ENCODE measurements at regions not wholly inside any gene's neighbourhood (a gene's known extent, or its start where the extent isn't known, plus 50 kb on each side); places are given as distances from the start of the nearest gene placed in this dataset.

DNA sequence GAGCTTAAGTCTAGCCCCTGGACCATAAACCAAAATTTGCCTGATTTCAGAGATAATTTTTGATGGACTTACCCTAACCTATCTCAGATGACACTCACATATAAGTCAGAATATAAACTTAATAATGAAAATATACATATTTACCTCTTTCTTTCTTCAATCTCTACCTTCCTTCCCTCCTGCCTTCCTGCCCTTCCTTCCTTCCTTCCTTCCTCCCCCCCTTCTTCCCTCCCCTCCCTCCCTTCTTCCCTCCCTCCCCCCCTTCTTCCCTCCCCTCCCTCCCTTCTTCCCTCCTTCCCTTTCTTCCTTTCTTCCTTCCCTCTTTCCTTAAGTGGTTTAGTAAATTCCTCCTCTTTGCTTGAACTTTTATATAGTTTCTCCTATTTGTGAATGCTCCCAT, 88.7 kb downstream of the EDNRB start:
- Histone ChIP-seq H3K27ac (no peak overlapping the region), H3K4me3 (no peak overlapping the region), H3K27me3 (no peaks in the 10 kb centered on the region), H3K4me1 (no peaks in the 10 kb centered on the region), H3K9me3 (no peaks in the 10 kb centered on the region), H3K36me3 (no peaks in the 10 kb centered on the region)
- TF ChIP-seq, protein P1, sequence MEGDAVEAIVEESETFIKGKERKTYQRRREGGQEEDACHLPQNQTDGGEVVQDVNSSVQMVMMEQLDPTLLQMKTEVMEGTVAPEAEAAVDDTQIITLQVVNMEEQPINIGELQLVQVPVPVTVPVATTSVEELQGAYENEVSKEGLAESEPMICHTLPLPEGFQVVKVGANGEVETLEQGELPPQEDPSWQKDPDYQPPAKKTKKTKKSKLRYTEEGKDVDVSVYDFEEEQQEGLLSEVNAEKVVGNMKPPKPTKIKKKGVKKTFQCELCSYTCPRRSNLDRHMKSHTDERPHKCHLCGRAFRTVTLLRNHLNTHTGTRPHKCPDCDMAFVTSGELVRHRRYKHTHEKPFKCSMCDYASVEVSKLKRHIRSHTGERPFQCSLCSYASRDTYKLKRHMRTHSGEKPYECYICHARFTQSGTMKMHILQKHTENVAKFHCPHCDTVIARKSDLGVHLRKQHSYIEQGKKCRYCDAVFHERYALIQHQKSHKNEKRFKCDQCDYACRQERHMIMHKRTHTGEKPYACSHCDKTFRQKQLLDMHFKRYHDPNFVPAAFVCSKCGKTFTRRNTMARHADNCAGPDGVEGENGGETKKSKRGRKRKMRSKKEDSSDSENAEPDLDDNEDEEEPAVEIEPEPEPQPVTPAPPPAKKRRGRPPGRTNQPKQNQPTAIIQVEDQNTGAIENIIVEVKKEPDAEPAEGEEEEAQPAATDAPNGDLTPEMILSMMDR (IDR thresholded peaks at IDR 0.05), result no peak
- no peak for TF ChIP-seq POLR2A (IDR thresholded peaks at IDR 0.05)
- intact Hi-C loops (cut with DNase I), result no loop called here
- DNase-seq, result no peak

DNA sequence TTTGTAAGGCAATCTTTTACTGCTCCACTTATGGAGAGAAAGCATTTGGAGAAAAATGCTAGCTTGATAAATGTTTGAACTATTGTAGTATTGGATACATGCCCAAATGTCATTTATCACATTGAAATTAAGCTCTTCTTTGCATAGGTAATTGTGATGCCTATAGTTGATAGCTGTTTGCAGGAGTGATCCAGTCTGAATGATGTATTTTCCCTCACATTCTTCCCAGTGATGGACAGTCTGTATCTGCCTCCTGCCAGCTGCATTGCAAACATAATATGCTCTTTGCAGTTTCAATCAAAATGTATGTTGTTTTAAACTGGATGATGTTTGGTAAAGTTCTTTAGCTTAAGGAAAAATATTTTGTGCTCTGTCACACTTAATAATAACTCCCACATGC, 89.8 kb downstream of the EDNRB start:
- DNase-seq, result no peak
- no peak overlapping the region for H3K4me3 ChIP-seq
- intact Hi-C loops (cut with DNase I), result no loop called here
- H3K9me3 ChIP-seq, result no peaks in the 10 kb centered on the region
- TF ChIP-seq, protein P1 (IDR thresholded peaks at IDR 0.05), result no peak
- TF ChIP-seq POLR2A (IDR thresholded peaks at IDR 0.05), result no peak
- no peaks in the 10 kb centered on the region for H3K36me3 ChIP-seq
- no peak overlapping the region for H3K27ac ChIP-seq
- H3K27me3 ChIP-seq, result no peaks in the 10 kb centered on the region
- no peaks in the 10 kb centered on the region for H3K4me1 ChIP-seq

DNA sequence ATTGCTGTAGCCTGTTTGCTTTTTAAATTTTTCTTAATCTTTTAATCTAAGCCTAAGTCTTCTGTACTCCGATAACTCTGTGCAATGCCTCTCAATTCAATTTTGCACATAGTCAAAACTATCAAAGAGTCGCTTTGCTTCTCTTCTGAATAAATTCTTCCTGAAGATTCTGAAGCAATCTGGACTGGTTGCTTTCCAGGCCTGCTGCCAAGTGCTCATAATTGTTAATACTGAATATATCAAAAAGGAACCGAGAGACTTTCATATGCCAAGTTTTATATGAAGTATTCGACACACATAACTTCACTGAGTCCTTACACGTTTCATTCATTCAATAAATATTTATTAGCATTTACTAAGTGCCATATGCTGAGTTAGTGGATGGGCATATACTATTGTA, 91.3 kb downstream of the EDNRB start:
- Histone ChIP-seq H3K27ac (no peak overlapping the region), H3K9me3 (no peaks in the 10 kb centered on the region), H3K27me3 (no peaks in the 10 kb centered on the region), H3K4me3 (no peak overlapping the region), H3K36me3 (no peaks in the 10 kb centered on the region), H3K4me1 (no peaks in the 10 kb centered on the region)
- DNase-seq, result no peak
- intact Hi-C loops (cut with DNase I), result no loop called here
- TF ChIP-seq, protein P1 (IDR thresholded peaks at IDR 0.05), result no peak
- TF ChIP-seq POLR2A (IDR thresholded peaks at IDR 0.05), result no peak
- 23 to 43% methylated on average over 5 of the region's 5 CpGs for WGBS, 2 donors

DNA sequence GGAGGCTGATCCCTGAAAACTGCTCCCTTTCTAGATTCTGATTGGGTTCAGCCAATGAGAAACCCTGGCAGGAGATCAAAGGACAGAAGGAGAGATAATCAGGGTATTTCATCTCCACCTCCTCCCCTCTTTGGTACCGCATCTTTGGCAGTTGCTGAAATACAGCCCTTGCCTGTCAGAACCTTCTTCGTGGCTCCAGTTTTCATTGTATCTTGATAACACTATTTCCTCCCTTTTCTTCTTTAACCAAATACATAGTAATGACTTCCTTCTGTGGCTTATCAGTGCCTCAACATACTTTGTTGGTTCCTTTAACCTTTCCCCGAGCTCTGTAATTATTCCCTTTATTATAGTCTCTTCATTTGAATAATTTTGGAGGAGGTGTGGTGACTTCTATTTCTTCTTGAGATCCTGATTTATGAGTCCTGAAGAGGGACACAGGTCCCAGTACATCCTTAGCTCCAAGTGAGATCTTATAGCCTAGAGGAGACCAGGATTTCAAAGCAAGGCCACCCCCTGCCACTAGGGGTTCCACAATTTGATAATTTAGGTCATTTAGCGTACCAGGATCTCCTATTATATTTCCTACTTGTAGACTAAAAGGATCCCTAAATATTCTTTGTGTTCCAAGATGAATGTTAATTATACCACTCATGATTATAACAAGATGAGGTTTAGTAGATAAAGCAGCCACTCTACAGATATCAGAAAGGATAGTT, 98.0 kb downstream of the EDNRB start:
- H3K9me3 ChIP-seq, result no peaks in the 10 kb centered on the region
- DNase-seq, result no peak
- H3K27ac ChIP-seq, result no peak overlapping the region
- TF ChIP-seq, protein P1 (IDR thresholded peaks at IDR 0.05), result no peak
- no peak for TF ChIP-seq POLR2A (IDR thresholded peaks at IDR 0.05)
- H3K4me1 ChIP-seq, result no peaks in the 10 kb centered on the region
- intact Hi-C loops (cut with DNase I), result no loop called here
- 53 to 54% methylated on average over 4 of the region's 4 CpGs for WGBS, 2 donors
- H3K27me3 ChIP-seq, result no peaks in the 10 kb centered on the region
- H3K4me3 ChIP-seq, result no peak overlapping the region
- no peaks in the 10 kb centered on the region for H3K36me3 ChIP-seq

DNA sequence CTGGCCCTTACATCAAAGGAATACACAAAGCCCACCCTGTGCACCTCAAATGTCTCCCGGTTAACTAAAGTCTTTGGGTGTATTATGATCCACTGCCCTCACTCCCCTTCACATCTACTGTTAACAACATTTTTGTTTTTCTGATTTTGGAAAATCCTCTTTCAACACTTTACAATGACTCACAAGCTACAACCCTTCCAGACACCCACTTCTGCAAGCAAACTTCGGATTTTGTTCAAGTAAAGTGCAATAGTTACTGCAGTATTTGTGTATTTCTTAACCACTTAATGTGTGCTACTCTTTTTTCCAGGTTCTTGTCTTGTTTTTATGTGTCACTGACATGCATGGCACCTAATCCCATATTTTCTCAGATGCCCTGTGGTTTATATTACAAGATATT, 101.1 kb downstream of the EDNRB start:
- TF ChIP-seq, protein P1 (IDR thresholded peaks at IDR 0.05), result no peak
- TF ChIP-seq POLR2A (IDR thresholded peaks at IDR 0.05), result no peak
- intact Hi-C loops (cut with DNase I), result no loop called here
- DNase-seq, result no peak
- Histone ChIP-seq H3K27ac (no peak overlapping the region), H3K36me3 (no peaks in the 10 kb centered on the region), H3K9me3 (no peaks in the 10 kb centered on the region), H3K4me1 (no peaks in the 10 kb centered on the region), H3K4me3 (no peak overlapping the region), H3K27me3 (no peaks in the 10 kb centered on the region)
- WGBS, 2 donors, result 43% methylated on average over 2 of the region's 2 CpGs

Measured in esophagus squamous epithelium (tissue), 5 donors.